HEK293 (cell line): ENCODE measurements at regions not wholly inside any gene's neighbourhood (a gene's known extent, or its start where the extent isn't known, plus 50 kb on each side); places are given as distances from the start of the nearest gene placed in this dataset.

Source experiments
- CTCF ChIA-PET: fragments of 350-600 bp; formaldehyde crosslinking; extraction: SDS; loops from one replicate; lab custom pipeline; 2021; ENCODE audit warnings: antibody characterized with exemption; lab: Yijun Ruan, JAX
- POLR2A ChIA-PET: fragments of 300-600 bp; formaldehyde crosslinking; extraction: SDS; loops from one replicate; lab custom pipeline; 2020; ENCODE audit warnings: antibody characterized with exemption, inconsistent platforms; lab: Yijun Ruan, JAX
- H3K27ac ChIP-seq: fragments of 200-500 bp; sonication (Bioruptor generic); 2 replicates; pipeline ENCODE4 v1.5.1; 2014; ENCODE audit warnings: low read depth, low read length, control low read depth, inconsistent platforms; ENCODE audit errors: extremely low read depth
- H3K36me3 ChIP-seq, 2 experiments: fragments of 200-500 bp in 1 of 2; sonication (Bioruptor generic) in 1 of 2; 1 replicate in 1 of 2; 2 replicates in 1 of 2; pipeline ENCODE4 v1.5.1; 2014 to 2017; ENCODE audit warnings: inconsistent platforms in 2 of 2, low read length in 2 of 2; ENCODE audit not compliant: control insufficient read depth in 2 of 2, insufficient read depth in 1 of 2
- H3K4me1 ChIP-seq: fragments of 200-500 bp; sonication (Bioruptor generic); 2 replicates; pipeline ENCODE4 v1.5.1; 2014; ENCODE audit warnings: mild to moderate bottlenecking, low read length, inconsistent platforms; ENCODE audit not compliant: control insufficient read depth, insufficient read depth
- H3K4me3 ChIP-seq: 2 replicates; pipeline ENCODE4 v1.5.1; 2011; ENCODE audit warnings: low read depth, mild to moderate bottlenecking, control low read depth, low read length, moderate library complexity
- H3K9me3 ChIP-seq: fragments of 200-500 bp; sonication (Bioruptor generic); 2 replicates; pipeline ENCODE4 v1.5.1; 2014; ENCODE audit warnings: low read depth, low read length, inconsistent platforms; ENCODE audit not compliant: control insufficient read depth, insufficient read depth
- BCL11B ChIP-seq: fragments of 450-650 bp; formaldehyde crosslinking; IDR thresholded peaks from 2 replicates; pipeline ENCODE4 v1.5.1; 2016; ENCODE audit warnings: low read depth, missing biosample characterization, missing genetic modification characterization
- PATZ1 ChIP-seq: fragments of 450-650 bp; formaldehyde crosslinking; IDR thresholded peaks from 2 replicates; pipeline ENCODE4 v1.5.1; 2016; ENCODE audit warnings: missing biosample characterization, missing genetic modification characterization
- RBAK ChIP-seq: fragments of 450-650 bp; formaldehyde crosslinking; IDR thresholded peaks from 2 replicates; pipeline ENCODE4 v1.5.1; 2016; ENCODE audit warnings: missing biosample characterization, missing genetic modification characterization
- SCRT2 ChIP-seq: fragments of 450-650 bp; formaldehyde crosslinking; IDR thresholded peaks from 2 replicates; pipeline ENCODE4 v1.5.1; 2016; ENCODE audit warnings: missing biosample characterization, missing genetic modification characterization
- SETDB1 ChIP-seq: IDR thresholded peaks from one replicate; pipeline ENCODE4 v1.6.1; 2017; ENCODE audit warnings: mild to moderate bottlenecking, low read length, moderate library complexity, mixed read lengths; ENCODE audit not compliant: insufficient read length
- ZFP41 ChIP-seq: fragments of 450-650 bp; formaldehyde crosslinking; IDR thresholded peaks from 2 replicates; pipeline ENCODE4 v1.5.1; 2016; ENCODE audit warnings: missing biosample characterization, missing genetic modification characterization, borderline replicate concordance
- ZIC2 ChIP-seq: fragments of 450-650 bp; formaldehyde crosslinking; IDR thresholded peaks from 2 replicates; pipeline ENCODE4 v1.5.1; 2016; ENCODE audit warnings: missing biosample characterization, missing genetic modification characterization
- ZNF112 ChIP-seq: fragments of 450-650 bp; formaldehyde crosslinking; IDR thresholded peaks from 2 replicates; pipeline ENCODE4 v1.5.0; 2017; ENCODE audit warnings: missing biosample characterization, missing genetic modification characterization
- ZNF140 ChIP-seq: fragments of 450-650 bp; formaldehyde crosslinking; IDR thresholded peaks from 2 replicates; pipeline ENCODE4 v1.5.1; 2016; ENCODE audit warnings: missing biosample characterization, missing genetic modification characterization
- ZNF184 ChIP-seq: fragments of 450-650 bp; IDR thresholded peaks from 2 replicates; pipeline ENCODE4 v1.5.1; 2018; ENCODE audit warnings: missing biosample characterization, mild to moderate bottlenecking, missing genetic modification characterization
- ZNF292 ChIP-seq: fragments of 450-650 bp; formaldehyde crosslinking; IDR thresholded peaks from 2 replicates; pipeline ENCODE4 v1.5.1; 2016; ENCODE audit warnings: low read depth, missing biosample characterization, missing genetic modification characterization, borderline replicate concordance
- ZNF311 ChIP-seq: fragments of 450-650 bp; formaldehyde crosslinking; IDR thresholded peaks from 2 replicates; pipeline ENCODE4 v1.5.1; 2017; ENCODE audit warnings: missing biosample characterization, missing genetic modification characterization, borderline replicate concordance
- ZNF423 ChIP-seq: fragments of 450-650 bp; formaldehyde crosslinking; IDR thresholded peaks from 2 replicates; pipeline ENCODE4 v1.5.1; 2016; ENCODE audit warnings: missing biosample characterization, missing genetic modification characterization
- ZNF664 ChIP-seq: fragments of 450-650 bp; formaldehyde crosslinking; IDR thresholded peaks from 2 replicates; pipeline ENCODE4 v1.5.1; 2016; ENCODE audit warnings: missing biosample characterization, missing genetic modification characterization
- ZNF677 ChIP-seq: fragments of 450-650 bp; IDR thresholded peaks from 2 replicates; pipeline ENCODE4 v1.5.0; 2018; ENCODE audit warnings: missing biosample characterization, mild to moderate bottlenecking, missing genetic modification characterization, moderate library complexity
- ZSCAN23 ChIP-seq: fragments of 450-650 bp; formaldehyde crosslinking; IDR thresholded peaks from 2 replicates; pipeline ENCODE4 v1.5.1; 2016; ENCODE audit warnings: missing biosample characterization, missing genetic modification characterization
- TF ChIP-seq, protein P1 (sequence below): fragments of 450-650 bp; formaldehyde crosslinking; IDR thresholded peaks from 2 replicates; pipeline ENCODE4 v1.5.1; 2016; ENCODE audit warnings: missing biosample characterization, missing genetic modification characterization
- TF ChIP-seq, protein P2 (sequence below): fragments of 450-650 bp; formaldehyde crosslinking; IDR thresholded peaks from 2 replicates; pipeline ENCODE4 v1.5.1; 2016; ENCODE audit warnings: missing biosample characterization, missing genetic modification characterization

GRCh38 chr22:34998921-34999320, 67.0 kb upstream of the ISX start (continued):
- TF ChIP-seq, protein P1, sequence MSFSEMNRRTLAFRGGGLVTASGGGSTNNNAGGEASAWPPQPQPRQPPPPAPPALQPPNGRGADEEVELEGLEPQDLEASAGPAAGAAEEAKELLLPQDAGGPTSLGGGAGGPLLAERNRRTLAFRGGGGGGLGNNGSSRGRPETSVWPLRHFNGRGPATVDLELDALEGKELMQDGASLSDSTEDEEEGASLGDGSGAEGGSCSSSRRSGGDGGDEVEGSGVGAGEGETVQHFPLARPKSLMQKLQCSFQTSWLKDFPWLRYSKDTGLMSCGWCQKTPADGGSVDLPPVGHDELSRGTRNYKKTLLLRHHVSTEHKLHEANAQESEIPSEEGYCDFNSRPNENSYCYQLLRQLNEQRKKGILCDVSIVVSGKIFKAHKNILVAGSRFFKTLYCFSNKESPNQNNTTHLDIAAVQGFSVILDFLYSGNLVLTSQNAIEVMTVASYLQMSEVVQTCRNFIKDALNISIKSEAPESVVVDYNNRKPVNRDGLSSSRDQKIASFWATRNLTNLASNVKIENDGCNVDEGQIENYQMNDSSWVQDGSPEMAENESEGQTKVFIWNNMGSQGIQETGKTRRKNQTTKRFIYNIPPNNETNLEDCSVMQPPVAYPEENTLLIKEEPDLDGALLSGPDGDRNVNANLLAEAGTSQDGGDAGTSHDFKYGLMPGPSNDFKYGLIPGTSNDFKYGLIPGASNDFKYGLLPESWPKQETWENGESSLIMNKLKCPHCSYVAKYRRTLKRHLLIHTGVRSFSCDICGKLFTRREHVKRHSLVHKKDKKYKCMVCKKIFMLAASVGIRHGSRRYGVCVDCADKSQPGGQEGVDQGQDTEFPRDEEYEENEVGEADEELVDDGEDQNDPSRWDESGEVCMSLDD (tag by site-specific recombination) = no peak
- TF ChIP-seq ZNF311 (tag by site-specific recombination) (no peak), BCL11B (tag by site-specific recombination) (no peak), ZNF664 (tag by site-specific recombination) (no peak), ZIC2 (no peak)
- TF ChIP-seq, protein P2, sequence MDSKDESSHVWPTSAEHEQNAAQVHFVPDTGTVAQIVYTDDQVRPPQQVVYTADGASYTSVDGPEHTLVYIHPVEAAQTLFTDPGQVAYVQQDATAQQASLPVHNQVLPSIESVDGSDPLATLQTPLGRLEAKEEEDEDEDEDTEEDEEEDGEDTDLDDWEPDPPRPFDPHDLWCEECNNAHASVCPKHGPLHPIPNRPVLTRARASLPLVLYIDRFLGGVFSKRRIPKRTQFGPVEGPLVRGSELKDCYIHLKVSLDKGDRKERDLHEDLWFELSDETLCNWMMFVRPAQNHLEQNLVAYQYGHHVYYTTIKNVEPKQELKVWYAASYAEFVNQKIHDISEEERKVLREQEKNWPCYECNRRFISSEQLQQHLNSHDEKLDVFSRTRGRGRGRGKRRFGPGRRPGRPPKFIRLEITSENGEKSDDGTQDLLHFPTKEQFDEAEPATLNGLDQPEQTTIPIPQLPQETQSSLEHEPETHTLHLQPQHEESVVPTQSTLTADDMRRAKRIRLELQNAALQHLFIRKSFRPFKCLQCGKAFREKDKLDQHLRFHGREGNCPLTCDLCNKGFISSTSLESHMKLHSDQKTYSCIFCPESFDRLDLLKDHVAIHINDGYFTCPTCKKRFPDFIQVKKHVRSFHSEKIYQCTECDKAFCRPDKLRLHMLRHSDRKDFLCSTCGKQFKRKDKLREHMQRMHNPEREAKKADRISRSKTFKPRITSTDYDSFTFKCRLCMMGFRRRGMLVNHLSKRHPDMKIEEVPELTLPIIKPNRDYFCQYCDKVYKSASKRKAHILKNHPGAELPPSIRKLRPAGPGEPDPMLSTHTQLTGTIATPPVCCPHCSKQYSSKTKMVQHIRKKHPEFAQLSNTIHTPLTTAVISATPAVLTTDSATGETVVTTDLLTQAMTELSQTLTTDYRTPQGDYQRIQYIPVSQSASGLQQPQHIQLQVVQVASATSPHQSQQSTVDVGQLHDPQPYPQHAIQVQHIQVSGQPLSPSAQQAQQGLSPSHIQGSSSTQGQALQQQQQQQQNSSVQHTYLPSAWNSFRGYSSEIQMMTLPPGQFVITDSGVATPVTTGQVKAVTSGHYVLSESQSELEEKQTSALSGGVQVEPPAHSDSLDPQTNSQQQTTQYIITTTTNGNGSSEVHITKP (tag by site-specific recombination) = no peak
- TF ChIP-seq, all 188 proteins: peak for 0

GRCh38 chr22:35008213-35008612, 57.7 kb upstream of the ISX start:
- Histone ChIP-seq H3K4me1 (no peaks in the 10 kb centered on the region), H3K9me3 (no peaks in the 10 kb centered on the region), H3K36me3 (no peaks in the 10 kb centered on the region), H3K4me3 (no peak overlapping the region), H3K27ac (no peak overlapping the region)
- no peak for TF ChIP-seq ZNF292
- TF ChIP-seq SCRT2 (tag by site-specific recombination) = no peak
- TF ChIP-seq ZNF140 (tag by site-specific recombination) = no peak
- TF ChIP-seq ZFP41 (tag by site-specific recombination) = no peak
- no peak for TF ChIP-seq ZNF112 (tag by site-specific recombination)
- no peak for TF ChIP-seq ZSCAN23 (tag by site-specific recombination)
- TF ChIP-seq RBAK = no peak
- TF ChIP-seq ZNF423 (tag by site-specific recombination) = no peak
- no peak for TF ChIP-seq SETDB1
- TF ChIP-seq ZNF677 (tag by site-specific recombination) = no peak
- no peak for TF ChIP-seq PATZ1 (tag by site-specific recombination)
- TF ChIP-seq ZNF184 (tag by site-specific recombination) = no peak
- ChIA-PET POLR2A (no interaction called here), CTCF (interaction anchor here (0.7 kb wide), 1 partner anchor 1039 kb away, joined by 3 read pairs; no protein-coding TSS in a partner anchor)
